T-helper 1 cell treated with Interleukin-12 subunit alpha and Interleukin-12 subunit beta and Interleukin-4 antibody, amounts not matched to agents 30 μg/mL and 1 μg/mL, for 36 hours (primary cell): ENCODE measurements at regions not wholly inside any gene's neighbourhood (a gene's known extent, or its start where the extent isn't known, plus 50 kb on each side); places are given as distances from the start of the nearest gene placed in this dataset.

Experiments used
- H3K27ac Mint-ChIP-seq: one replicate; pipeline ENCODE4 v1.8.0; 2021; ENCODE audit warnings: mild to moderate bottlenecking, mixed read lengths
- H3K27me3 Mint-ChIP-seq: one replicate; pipeline ENCODE4 v1.8.0; 2021; ENCODE audit warnings: low read depth, mixed read lengths
- H3K36me3 Mint-ChIP-seq: one replicate; pipeline ENCODE4 v1.8.0; 2021; ENCODE audit warnings: low read depth, mixed read lengths
- H3K4me1 Mint-ChIP-seq: one replicate; pipeline ENCODE4 v1.8.0; 2021; ENCODE audit warnings: low read depth, mixed read lengths
- H3K4me3 Mint-ChIP-seq: one replicate; pipeline ENCODE4 v1.8.0; 2021; ENCODE audit warnings: mild to moderate bottlenecking, moderate library complexity, mixed read lengths
- H3K9me3 Mint-ChIP-seq: one replicate; pipeline ENCODE4 v1.8.0; 2021; ENCODE audit warnings: mixed read lengths

GRCh38 chr9:13674926-13675637 lies 395.6 kb upstream of the MPDZ start:
- no peaks in the 10 kb centered on the region for H3K4me1 Mint-ChIP-seq
- H3K36me3 Mint-ChIP-seq = no peaks in the 10 kb centered on the region
- peaks cover 5% of the 10 kb centered on the region for H3K9me3 Mint-ChIP-seq
- H3K4me3 Mint-ChIP-seq = no peak overlapping the region
- no peaks in the 10 kb centered on the region for H3K27me3 Mint-ChIP-seq
- no peak overlapping the region for H3K27ac Mint-ChIP-seq

GRCh38 chr9:13673348-13673747 lies 393.9 kb upstream of the MPDZ start:
- Mint-ChIP-seq H3K27ac (no peak overlapping the region), H3K36me3 (no peaks in the 10 kb centered on the region), H3K4me1 (no peaks in the 10 kb centered on the region), H3K27me3 (no peaks in the 10 kb centered on the region), H3K4me3 (no peak overlapping the region), H3K9me3 (peaks cover 8% of the 10 kb centered on the region)

- H3K36me3 Mint-ChIP-seq = no peaks in the 10 kb centered on the region
- no peaks in the 10 kb centered on the region for H3K27me3 Mint-ChIP-seq
- no peaks in the 10 kb centered on the region for H3K4me1 Mint-ChIP-seq
- no peak overlapping the region for H3K27ac Mint-ChIP-seq
- H3K9me3 Mint-ChIP-seq = peaks cover 13% of the 10 kb centered on the region
- H3K4me3 Mint-ChIP-seq = no peak overlapping the region
Observed at GRCh38 chr9:13665418-13666066, 386.1 kb upstream of the MPDZ start.

GRCh38 chr9:13661014-13661413 lies 381.5 kb upstream of the MPDZ start:
- Mint-ChIP-seq H3K27ac (no peak overlapping the region), H3K4me1 (no peaks in the 10 kb centered on the region), H3K36me3 (no peaks in the 10 kb centered on the region), H3K4me3 (peak overlapping the region; percentile 0), H3K27me3 (no peaks in the 10 kb centered on the region), H3K9me3 (peaks cover 10% of the 10 kb centered on the region)

GRCh38 chr9:13651969-13652663 lies 372.6 kb upstream of the MPDZ start:
- H3K27me3 Mint-ChIP-seq = no peaks in the 10 kb centered on the region
- peaks cover 15% of the 10 kb centered on the region for H3K9me3 Mint-ChIP-seq
- no peaks in the 10 kb centered on the region for H3K36me3 Mint-ChIP-seq
- H3K4me3 Mint-ChIP-seq = no peak overlapping the region
- H3K4me1 Mint-ChIP-seq = no peaks in the 10 kb centered on the region
- H3K27ac Mint-ChIP-seq = no peak overlapping the region

- Mint-ChIP-seq H3K27me3 (no peaks in the 10 kb centered on the region), H3K9me3 (peaks cover 15% of the 10 kb centered on the region), H3K27ac (no peak overlapping the region), H3K4me3 (no peak overlapping the region), H3K4me1 (no peaks in the 10 kb centered on the region), H3K36me3 (no peaks in the 10 kb centered on the region)
Observed at GRCh38 chr9:13651526-13651925, 372.0 kb upstream of the MPDZ start.

- Mint-ChIP-seq H3K4me3 (no peak overlapping the region), H3K36me3 (no peaks in the 10 kb centered on the region), H3K27me3 (no peaks in the 10 kb centered on the region), H3K27ac (no peak overlapping the region), H3K9me3 (peaks cover 15% of the 10 kb centered on the region), H3K4me1 (no peaks in the 10 kb centered on the region)
Observed at GRCh38 chr9:13648676-13649075, 369.2 kb upstream of the MPDZ start.

- Mint-ChIP-seq H3K9me3 (peaks cover 15% of the 10 kb centered on the region), H3K36me3 (no peaks in the 10 kb centered on the region), H3K27ac (no peak overlapping the region), H3K27me3 (no peaks in the 10 kb centered on the region), H3K4me3 (no peak overlapping the region), H3K4me1 (no peaks in the 10 kb centered on the region)
Observed at GRCh38 chr9:13648068-13648467, 368.6 kb upstream of the MPDZ start.

GRCh38 chr9:13646500-13647021 lies 367.1 kb upstream of the MPDZ start:
- Mint-ChIP-seq H3K9me3 (peaks cover 2% of the 10 kb centered on the region), H3K36me3 (no peaks in the 10 kb centered on the region), H3K27me3 (no peaks in the 10 kb centered on the region), H3K4me1 (no peaks in the 10 kb centered on the region), H3K27ac (no peak overlapping the region), H3K4me3 (no peak overlapping the region)

- no peak overlapping the region for H3K4me3 Mint-ChIP-seq
- H3K27ac Mint-ChIP-seq = no peak overlapping the region
- H3K4me1 Mint-ChIP-seq = no peaks in the 10 kb centered on the region
- H3K9me3 Mint-ChIP-seq = no peaks in the 10 kb centered on the region
- no peaks in the 10 kb centered on the region for H3K36me3 Mint-ChIP-seq
- H3K27me3 Mint-ChIP-seq = no peaks in the 10 kb centered on the region
Observed at GRCh38 chr9:13645557-13645956, 366.1 kb upstream of the MPDZ start.

GRCh38 chr9:13644675-13645074 lies 365.2 kb upstream of the MPDZ start:
- Mint-ChIP-seq H3K4me3 (no peak overlapping the region), H3K27me3 (no peaks in the 10 kb centered on the region), H3K4me1 (no peaks in the 10 kb centered on the region), H3K9me3 (no peaks in the 10 kb centered on the region), H3K36me3 (no peaks in the 10 kb centered on the region), H3K27ac (no peak overlapping the region)

- Mint-ChIP-seq H3K4me1 (no peaks in the 10 kb centered on the region), H3K27ac (no peak overlapping the region), H3K36me3 (no peaks in the 10 kb centered on the region), H3K4me3 (no peak overlapping the region), H3K27me3 (no peaks in the 10 kb centered on the region), H3K9me3 (peaks cover 9% of the 10 kb centered on the region)
Observed at GRCh38 chr9:13642646-13643045, 363.2 kb upstream of the MPDZ start.

GRCh38 chr9:13629067-13629466 lies 349.6 kb upstream of the MPDZ start:
- peaks cover 21% of the 10 kb centered on the region for H3K9me3 Mint-ChIP-seq
- H3K36me3 Mint-ChIP-seq = no peaks in the 10 kb centered on the region
- no peak overlapping the region for H3K4me3 Mint-ChIP-seq
- no peaks in the 10 kb centered on the region for H3K4me1 Mint-ChIP-seq
- H3K27me3 Mint-ChIP-seq = no peaks in the 10 kb centered on the region
- no peak overlapping the region for H3K27ac Mint-ChIP-seq

GRCh38 chr9:13628526-13628925 lies 349.0 kb upstream of the MPDZ start:
- Mint-ChIP-seq H3K9me3 (peaks cover 18% of the 10 kb centered on the region), H3K4me1 (no peaks in the 10 kb centered on the region), H3K27ac (no peak overlapping the region), H3K4me3 (no peak overlapping the region), H3K27me3 (no peaks in the 10 kb centered on the region), H3K36me3 (no peaks in the 10 kb centered on the region)

- H3K9me3 Mint-ChIP-seq = peaks cover 21% of the 10 kb centered on the region
Observed at GRCh38 chr9:13627502-13627901, 348.0 kb upstream of the MPDZ start.

More at GRCh38 chr9:13627502-13627901, 348.0 kb upstream of the MPDZ start:
- H3K4me3 Mint-ChIP-seq = no peak overlapping the region
- H3K27me3 Mint-ChIP-seq = no peaks in the 10 kb centered on the region
- H3K27ac Mint-ChIP-seq = no peak overlapping the region
- no peaks in the 10 kb centered on the region for H3K36me3 Mint-ChIP-seq
- H3K4me1 Mint-ChIP-seq = no peaks in the 10 kb centered on the region
